AG09319 (cell line): ENCODE measurements at regions not wholly inside any gene's neighbourhood (a gene's known extent, or its start where the extent isn't known, plus 50 kb on each side); places are given as distances from the start of the nearest gene placed in this dataset.

Experiments
- DNase-seq: peaks from one replicate; pipeline ENCODE4 v3.0.0-alpha.2; 2010; ENCODE audit warnings: low read depth; ENCODE audit errors: extremely low read depth
- TF ChIP-seq, protein P1 (sequence below): IDR thresholded peaks from 2 replicates; pipeline ENCODE4 v1.5.1; 2011; ENCODE audit warnings: low read depth, mild to moderate bottlenecking, inconsistent platforms, low read length, moderate library complexity

- TF ChIP-seq, protein P1, sequence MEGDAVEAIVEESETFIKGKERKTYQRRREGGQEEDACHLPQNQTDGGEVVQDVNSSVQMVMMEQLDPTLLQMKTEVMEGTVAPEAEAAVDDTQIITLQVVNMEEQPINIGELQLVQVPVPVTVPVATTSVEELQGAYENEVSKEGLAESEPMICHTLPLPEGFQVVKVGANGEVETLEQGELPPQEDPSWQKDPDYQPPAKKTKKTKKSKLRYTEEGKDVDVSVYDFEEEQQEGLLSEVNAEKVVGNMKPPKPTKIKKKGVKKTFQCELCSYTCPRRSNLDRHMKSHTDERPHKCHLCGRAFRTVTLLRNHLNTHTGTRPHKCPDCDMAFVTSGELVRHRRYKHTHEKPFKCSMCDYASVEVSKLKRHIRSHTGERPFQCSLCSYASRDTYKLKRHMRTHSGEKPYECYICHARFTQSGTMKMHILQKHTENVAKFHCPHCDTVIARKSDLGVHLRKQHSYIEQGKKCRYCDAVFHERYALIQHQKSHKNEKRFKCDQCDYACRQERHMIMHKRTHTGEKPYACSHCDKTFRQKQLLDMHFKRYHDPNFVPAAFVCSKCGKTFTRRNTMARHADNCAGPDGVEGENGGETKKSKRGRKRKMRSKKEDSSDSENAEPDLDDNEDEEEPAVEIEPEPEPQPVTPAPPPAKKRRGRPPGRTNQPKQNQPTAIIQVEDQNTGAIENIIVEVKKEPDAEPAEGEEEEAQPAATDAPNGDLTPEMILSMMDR = no peak
- DNase-seq = no peak
Observed at GRCh38 chr3:187931770-187932278, 186.6 kb upstream of the BCL6 start.

DNA sequence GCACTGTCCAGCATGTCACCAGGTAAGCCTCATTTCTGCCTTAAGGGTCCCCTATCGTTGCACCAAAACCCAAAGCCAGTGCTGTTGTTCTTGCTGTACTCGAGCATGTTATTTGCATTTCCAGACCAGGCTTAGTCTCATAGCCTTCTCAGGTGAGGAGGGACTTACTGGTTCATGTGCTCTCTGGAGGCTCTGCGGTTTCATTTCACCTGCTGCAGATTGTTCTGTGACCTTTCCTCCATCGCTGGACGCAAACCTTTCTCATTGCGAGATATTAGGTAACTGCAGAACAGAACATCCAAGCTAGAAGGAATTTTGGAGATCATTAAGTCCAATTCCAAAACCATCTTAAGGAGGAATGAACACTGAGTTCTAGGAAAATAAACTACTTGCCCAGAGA is 187.3 kb upstream of the BCL6 start:
- DNase-seq = no peak
- TF ChIP-seq, protein P1 = no peak

- DNase-seq = no peak
- TF ChIP-seq, protein P1 = no peak
Observed at GRCh38 chr3:187935623-187936156, 190.4 kb upstream of the BCL6 start.

- TF ChIP-seq, protein P1 = no peak
- no peak for DNase-seq
Observed at GRCh38 chr3:187936676-187937075, 191.4 kb upstream of the BCL6 start.

- no peak for DNase-seq
Observed at GRCh38 chr3:187939891-187940290, 194.6 kb upstream of the BCL6 start.

DNA sequence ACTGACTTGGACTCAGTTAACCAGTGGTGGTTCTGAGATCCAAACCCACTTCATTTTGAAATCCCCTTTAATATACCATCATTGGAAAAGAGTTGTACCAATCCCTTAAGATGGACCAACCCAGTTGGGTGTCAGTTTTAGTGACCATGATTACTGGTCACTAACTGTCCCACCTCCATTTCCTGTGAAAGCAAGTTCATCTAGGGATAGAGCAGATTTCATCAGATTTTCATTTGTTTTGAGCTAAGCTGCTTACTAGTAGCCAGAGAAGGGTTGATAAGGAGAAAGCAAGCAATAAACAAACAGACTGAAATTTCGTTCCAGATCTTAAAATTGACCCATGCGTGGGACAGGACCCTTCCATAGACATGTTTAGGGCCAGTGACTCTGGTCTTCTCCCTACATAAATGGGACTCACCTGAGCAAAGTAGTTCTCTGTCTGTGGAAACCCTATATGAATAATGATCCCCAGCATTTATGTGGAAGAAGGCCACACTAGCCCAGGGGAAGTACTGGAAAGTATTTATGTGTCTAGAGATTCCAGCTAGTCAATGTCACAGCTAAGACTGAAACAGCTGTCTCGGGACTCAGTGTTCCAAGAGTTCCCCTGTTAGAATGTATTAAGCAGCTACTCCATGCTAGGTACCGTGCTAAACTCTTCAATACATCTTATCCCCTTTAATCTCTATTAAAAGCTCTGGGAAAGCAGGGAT is 196.0 kb upstream of the BCL6 start:
- TF ChIP-seq, protein P1 = no peak
- no peak for DNase-seq

More at GRCh38 chr3:187939891-187940290, 194.6 kb upstream of the BCL6 start:
- TF ChIP-seq, protein P1 = no peak

- no peak for DNase-seq
- TF ChIP-seq, protein P1 = no peak
Observed at GRCh38 chr3:187941848-187942194, 196.6 kb upstream of the BCL6 start.
